NCI-H146 (cell line): ENCODE measurements at regions not wholly inside any gene's neighbourhood (a gene's known extent, or its start where the extent isn't known, plus 50 kb on each side); places are given as distances from the start of the nearest gene placed in this dataset.

Source experiments
- DNase-seq: peaks from one replicate; lab custom pipeline; 2025; lab: John Stamatoyannopoulos, UW

- no peak for DNase-seq
Observed at GRCh38 chr10:25661632-25662031, 272.4 kb upstream of the MYO3A start.

GRCh38 chr10:25666276-25666675 is 267.8 kb upstream of the MYO3A start:
- no peak for DNase-seq

- no peak for DNase-seq
Observed at GRCh38 chr10:25675204-25675603, 258.8 kb upstream of the MYO3A start.

GRCh38 chr10:25675615-25676014 is 258.4 kb upstream of the MYO3A start:
- no peak for DNase-seq

GRCh38 chr10:25678220-25678619 is 255.8 kb upstream of the MYO3A start:
- no peak for DNase-seq

- no peak for DNase-seq
Observed at GRCh38 chr10:25678666-25679065, 255.4 kb upstream of the MYO3A start.

GRCh38 chr10:25682203-25682851 is 251.7 kb upstream of the MYO3A start:
- peak; percentile 58 for DNase-seq

- DNase-seq, result no peak
Observed at GRCh38 chr10:25683344-25683743, 250.7 kb upstream of the MYO3A start.

GRCh38 chr10:25687521-25687920 is 246.5 kb upstream of the MYO3A start:
- no peak for DNase-seq

GRCh38 chr10:25689346-25690100 is 244.5 kb upstream of the MYO3A start:
- no peak for DNase-seq

GRCh38 chr10:25692761-25693160 is 241.3 kb upstream of the MYO3A start:
- no peak for DNase-seq

GRCh38 chr10:25694206-25694933 is 239.7 kb upstream of the MYO3A start:
- DNase-seq, result no peak

- no peak for DNase-seq
Observed at GRCh38 chr10:25694971-25695370, 239.1 kb upstream of the MYO3A start.

GRCh38 chr10:25695586-25695985 is 238.4 kb upstream of the MYO3A start:
- no peak for DNase-seq

- DNase-seq, result no peak
Observed at GRCh38 chr10:25696013-25696708, 237.9 kb upstream of the MYO3A start.

- no peak for DNase-seq
Observed at GRCh38 chr10:25697412-25697811, 236.6 kb upstream of the MYO3A start.

GRCh38 chr10:25698638-25699037 is 235.4 kb upstream of the MYO3A start:
- DNase-seq, result no peak

GRCh38 chr10:25699631-25700030 is 234.4 kb upstream of the MYO3A start:
- no peak for DNase-seq

GRCh38 chr10:25701652-25702051 is 232.4 kb upstream of the MYO3A start:
- peak; percentile 17 for DNase-seq

GRCh38 chr10:25704622-25705021 is 229.4 kb upstream of the MYO3A start:
- DNase-seq, result no peak

- DNase-seq, result no peak
Observed at GRCh38 chr10:25707572-25707971, 226.5 kb upstream of the MYO3A start.

GRCh38 chr10:25707976-25708671 is 225.9 kb upstream of the MYO3A start:
- DNase-seq, result no peak
